DOHH2 (cell line): ENCODE measurements at regions not wholly inside any gene's neighbourhood (a gene's known extent, or its start where the extent isn't known, plus 50 kb on each side); places are given as distances from the start of the nearest gene placed in this dataset.

Experiments
- H3F3A ChIP-seq: fragments of 200-600 bp; sonication (generic), shearing (Covaris generic); 2 replicates; pipeline ENCODE4 v1.6.0; 2016; ENCODE audit warnings: antibody characterized with exemption, mild to moderate bottlenecking; ENCODE audit not compliant: control insufficient read depth, insufficient read depth
- H3K27ac ChIP-seq: fragments of 200-600 bp; sonication (generic); 2 replicates; pipeline ENCODE4 v1.5.1; 2014; ENCODE audit warnings: low read depth, mild to moderate bottlenecking, low read length, moderate library complexity
- H3K27me3 ChIP-seq: fragments of 200-600 bp; sonication (generic); 2 replicates; pipeline ENCODE4 v1.6.1; 2014; ENCODE audit warnings: mild to moderate bottlenecking, low read length, mixed read lengths; ENCODE audit not compliant: control insufficient read depth
- H3K36me3 ChIP-seq: fragments of 200-600 bp; sonication (generic); 2 replicates; pipeline ENCODE4 v1.6.1; 2014; ENCODE audit warnings: mild to moderate bottlenecking, low read length, moderate library complexity, mixed read lengths; ENCODE audit not compliant: control insufficient read depth
- H3K4me1 ChIP-seq: fragments of 200-600 bp; sonication (generic); 2 replicates; pipeline ENCODE4 v1.6.1; 2014; ENCODE audit warnings: mild to moderate bottlenecking, low read length, mixed read lengths; ENCODE audit not compliant: control insufficient read depth
- H3K4me2 ChIP-seq: fragments of 200-600 bp; sonication (generic); 2 replicates; pipeline ENCODE4 v1.6.0; 2014; ENCODE audit warnings: mild to moderate bottlenecking, low read length, moderate library complexity
- H3K4me3 ChIP-seq: fragments of 200-600 bp; sonication (generic); 2 replicates; pipeline ENCODE4 v1.5.1; 2014; ENCODE audit warnings: mild to moderate bottlenecking, low read length, mixed read lengths
- H3K79me2 ChIP-seq: fragments of 200-600 bp; sonication (generic); 2 replicates; pipeline ENCODE4 v1.6.1; 2014; ENCODE audit warnings: mild to moderate bottlenecking, low read length, mixed read lengths; ENCODE audit not compliant: control insufficient read depth
- H3K9me2 ChIP-seq: fragments of 200-600 bp; sonication (generic); replicated peaks from 2 replicates; pipeline ENCODE4 v1.6.1; 2014; ENCODE audit warnings: mild to moderate bottlenecking, low read length, mixed read lengths; ENCODE audit not compliant: control insufficient read depth
- H3K9me3 ChIP-seq: fragments of 200-600 bp; sonication (generic); 2 replicates; pipeline ENCODE4 v1.6.1; 2014; ENCODE audit warnings: antibody characterized with exemption, low read length, mixed read lengths; ENCODE audit not compliant: control insufficient read depth, insufficient read depth
- H4K20me1 ChIP-seq: fragments of 200-600 bp; sonication (generic); 2 replicates; pipeline ENCODE4 v1.6.0; 2014; ENCODE audit warnings: low read depth, mild to moderate bottlenecking, antibody characterized with exemption, low read length, moderate library complexity; ENCODE audit not compliant: control insufficient read depth, insufficient read depth
- EZH2phosphoT487 ChIP-seq: fragments of 200-600 bp; sonication (generic); IDR thresholded peaks from 2 replicates; pipeline ENCODE4 v1.6.1; 2017; ENCODE audit warnings: borderline replicate concordance, mild to moderate bottlenecking, antibody characterized with exemption, low read length, moderate library complexity, mixed read lengths
- TF ChIP-seq, protein P1 (sequence below): fragments of 200-600 bp; sonication (generic); IDR thresholded peaks from one replicate; pipeline ENCODE4 v1.5.1; 2014; ENCODE audit warnings: antibody characterized with exemption, mild to moderate bottlenecking, low read depth, low read length; ENCODE audit not compliant: poor library complexity, severe bottlenecking

DNA sequence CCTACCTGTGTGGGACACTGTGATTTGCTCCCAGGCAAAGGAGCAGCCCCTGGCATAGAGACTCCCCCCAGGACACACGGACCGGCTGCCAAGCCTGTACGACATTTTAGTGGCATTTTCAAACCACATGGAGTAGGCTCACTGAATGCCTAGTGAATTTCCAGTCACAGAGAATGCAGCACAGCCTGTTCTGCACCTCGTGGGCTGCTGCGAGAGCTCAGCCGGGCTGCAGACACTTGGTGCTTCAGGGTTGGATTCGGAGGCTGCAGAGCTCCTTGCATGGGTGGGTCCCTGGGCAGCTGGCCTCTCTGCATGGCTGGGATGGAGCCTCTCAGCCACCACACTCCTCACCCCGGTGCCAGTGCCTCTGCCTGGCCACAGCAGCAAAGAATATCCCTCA is 51.2 kb upstream of the HNF1B start:
- Histone ChIP-seq H3K27me3 (peaks cover 3% of the 10 kb centered on the region), H3K79me2 (no peaks in the 10 kb centered on the region), H3K9me3 (no peaks in the 10 kb centered on the region), H3K27ac (no peak overlapping the region), H3F3A (no peaks in the 10 kb centered on the region), H3K4me1 (peaks cover 17% of the 10 kb centered on the region), H3K4me2 (no peak overlapping the region), H3K36me3 (no peaks in the 10 kb centered on the region), H4K20me1 (no peaks in the 10 kb centered on the region), H3K9me2 (no peaks in the 10 kb centered on the region), H3K4me3 (no peak overlapping the region)
- TF ChIP-seq EZH2phosphoT487: no peak
- TF ChIP-seq, protein P1, sequence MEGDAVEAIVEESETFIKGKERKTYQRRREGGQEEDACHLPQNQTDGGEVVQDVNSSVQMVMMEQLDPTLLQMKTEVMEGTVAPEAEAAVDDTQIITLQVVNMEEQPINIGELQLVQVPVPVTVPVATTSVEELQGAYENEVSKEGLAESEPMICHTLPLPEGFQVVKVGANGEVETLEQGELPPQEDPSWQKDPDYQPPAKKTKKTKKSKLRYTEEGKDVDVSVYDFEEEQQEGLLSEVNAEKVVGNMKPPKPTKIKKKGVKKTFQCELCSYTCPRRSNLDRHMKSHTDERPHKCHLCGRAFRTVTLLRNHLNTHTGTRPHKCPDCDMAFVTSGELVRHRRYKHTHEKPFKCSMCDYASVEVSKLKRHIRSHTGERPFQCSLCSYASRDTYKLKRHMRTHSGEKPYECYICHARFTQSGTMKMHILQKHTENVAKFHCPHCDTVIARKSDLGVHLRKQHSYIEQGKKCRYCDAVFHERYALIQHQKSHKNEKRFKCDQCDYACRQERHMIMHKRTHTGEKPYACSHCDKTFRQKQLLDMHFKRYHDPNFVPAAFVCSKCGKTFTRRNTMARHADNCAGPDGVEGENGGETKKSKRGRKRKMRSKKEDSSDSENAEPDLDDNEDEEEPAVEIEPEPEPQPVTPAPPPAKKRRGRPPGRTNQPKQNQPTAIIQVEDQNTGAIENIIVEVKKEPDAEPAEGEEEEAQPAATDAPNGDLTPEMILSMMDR: no peak
